ENCODE measurements at regions not wholly inside any gene's neighbourhood (a gene's known extent, or its start where the extent isn't known, plus 50 kb on each side); places are given as distances from the start of the nearest gene placed in this dataset.

GRCh38 chr12:98064501-98064900, 450.9 kb upstream of the TMPO start:
- no peak for TF ChIP-seq ZBTB17 (CRISPR knock-in tag; IDR thresholded peaks at IDR 0.05)
- TF ChIP-seq BACH1 (tag; IDR thresholded peaks at IDR 0.05) = no peak
- TF ChIP-seq, protein P1, sequence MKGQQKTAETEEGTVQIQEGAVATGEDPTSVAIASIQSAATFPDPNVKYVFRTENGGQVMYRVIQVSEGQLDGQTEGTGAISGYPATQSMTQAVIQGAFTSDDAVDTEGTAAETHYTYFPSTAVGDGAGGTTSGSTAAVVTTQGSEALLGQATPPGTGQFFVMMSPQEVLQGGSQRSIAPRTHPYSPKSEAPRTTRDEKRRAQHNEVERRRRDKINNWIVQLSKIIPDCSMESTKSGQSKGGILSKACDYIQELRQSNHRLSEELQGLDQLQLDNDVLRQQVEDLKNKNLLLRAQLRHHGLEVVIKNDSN (CRISPR knock-in tag; IDR thresholded peaks at IDR 0.05) = no peak
- TF ChIP-seq, protein P2, sequence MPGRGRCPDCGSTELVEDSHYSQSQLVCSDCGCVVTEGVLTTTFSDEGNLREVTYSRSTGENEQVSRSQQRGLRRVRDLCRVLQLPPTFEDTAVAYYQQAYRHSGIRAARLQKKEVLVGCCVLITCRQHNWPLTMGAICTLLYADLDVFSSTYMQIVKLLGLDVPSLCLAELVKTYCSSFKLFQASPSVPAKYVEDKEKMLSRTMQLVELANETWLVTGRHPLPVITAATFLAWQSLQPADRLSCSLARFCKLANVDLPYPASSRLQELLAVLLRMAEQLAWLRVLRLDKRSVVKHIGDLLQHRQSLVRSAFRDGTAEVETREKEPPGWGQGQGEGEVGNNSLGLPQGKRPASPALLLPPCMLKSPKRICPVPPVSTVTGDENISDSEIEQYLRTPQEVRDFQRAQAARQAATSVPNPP (IDR thresholded peaks at IDR 0.05; ENCODE audit: borderline replicate concordance, insufficient read depth, insufficient read length) = no peak
- no peak for TF ChIP-seq BDP1 (IDR thresholded peaks at IDR 0.05; ENCODE audit: insufficient read depth, insufficient read length)
- no peak for TF ChIP-seq ATF3 (IDR thresholded peaks at IDR 0.05)
- no peak for TF ChIP-seq ATF3 (CRISPR knock-in tag; conservative IDR thresholded peaks at IDR 0.05)
- TF ChIP-seq HDAC2 (IDR thresholded peaks at IDR 0.05) = no peak
- TF ChIP-seq ZNF146 (CRISPR knock-in tag; IDR thresholded peaks at IDR 0.05; ENCODE audit: unreplicated experiment) = no peak
- no peak for TF ChIP-seq FOXP1 (CRISPR knock-in tag; IDR thresholded peaks at IDR 0.05)
- TF ChIP-seq TBP (optimal IDR thresholded peaks at IDR 0.05; ENCODE audit: low read depth, low read length) = no peak

All from K562 (cell line).